SH-SY5Y (cell line): ENCODE measurements at regions not wholly inside any gene's neighbourhood (a gene's known extent, or its start where the extent isn't known, plus 50 kb on each side); places are given as distances from the start of the nearest gene placed in this dataset.

Experiments
- GATA2 ChIP-seq: IDR thresholded peaks from 2 replicates; pipeline ENCODE4 v1.6.1; 2011; ENCODE audit warnings: mild to moderate bottlenecking, low read depth, low read length
- GATA3 ChIP-seq: IDR thresholded peaks from 2 replicates; pipeline ENCODE4 v1.6.1; 2011; ENCODE audit warnings: low read depth, mild to moderate bottlenecking, low read length, moderate library complexity

GRCh38 chr1:4586611-4587160 lies 67.7 kb upstream of the AJAP1 start:
- TF ChIP-seq GATA2 (no peak), GATA3 (no peak)

GRCh38 chr1:4587721-4588120 lies 66.7 kb upstream of the AJAP1 start:
- TF ChIP-seq GATA3 = no peak
- no peak for TF ChIP-seq GATA2

GRCh38 chr1:4590756-4591155 lies 63.7 kb upstream of the AJAP1 start:
- TF ChIP-seq GATA2 = no peak
- TF ChIP-seq GATA3 = no peak

- TF ChIP-seq GATA2 (no peak), GATA3 (no peak)
Measured at GRCh38 chr1:4591926-4592325, 62.5 kb upstream of the AJAP1 start.

- no peak for TF ChIP-seq GATA2
- no peak for TF ChIP-seq GATA3
Measured at GRCh38 chr1:4593106-4593505, 61.3 kb upstream of the AJAP1 start.

GRCh38 chr1:4594286-4594991 lies 60.0 kb upstream of the AJAP1 start:
- TF ChIP-seq GATA3 = no peak
- TF ChIP-seq GATA2 = no peak

GRCh38 chr1:4595341-4596225 lies 58.8 kb upstream of the AJAP1 start:
- TF ChIP-seq GATA3 = no peak
- no peak for TF ChIP-seq GATA2

- no peak for TF ChIP-seq GATA3
- no peak for TF ChIP-seq GATA2
Measured at GRCh38 chr1:4596486-4596885, 57.9 kb upstream of the AJAP1 start.

- TF ChIP-seq GATA3 (no peak), GATA2 (no peak)
Measured at GRCh38 chr1:4597020-4597419, 57.4 kb upstream of the AJAP1 start.

- TF ChIP-seq GATA3 = no peak
Measured at GRCh38 chr1:4598561-4598960, 55.8 kb upstream of the AJAP1 start.

GRCh38 chr1:4599521-4599920 lies 54.9 kb upstream of the AJAP1 start:
- no peak for TF ChIP-seq GATA3

GRCh38 chr1:4599951-4600481 lies 54.4 kb upstream of the AJAP1 start:
- TF ChIP-seq GATA3 = no peak
- no peak for TF ChIP-seq GATA2

GRCh38 chr1:4600615-4601460 lies 53.6 kb upstream of the AJAP1 start:
- TF ChIP-seq GATA2 (no peak), GATA3 (no peak)

GRCh38 chr1:4601941-4602340 lies 52.5 kb upstream of the AJAP1 start:
- TF ChIP-seq GATA3 (no peak), GATA2 (no peak)
